NCI-H2081 treated with DMSO at 0.1 percent for 48 hours (cell line): ENCODE measurements at regions not wholly inside any gene's neighbourhood (a gene's known extent, or its start where the extent isn't known, plus 50 kb on each side); places are given as distances from the start of the nearest gene placed in this dataset.
"Not testable (repeated sequence)": the region's sequence is repeated elsewhere in the genome, so short reads cannot be mapped to it uniquely, and the experiment has no call there.

Source experiments
- DNase-seq: peaks from one replicate; lab custom pipeline; 2025; lab: John Stamatoyannopoulos, UW

DNA sequence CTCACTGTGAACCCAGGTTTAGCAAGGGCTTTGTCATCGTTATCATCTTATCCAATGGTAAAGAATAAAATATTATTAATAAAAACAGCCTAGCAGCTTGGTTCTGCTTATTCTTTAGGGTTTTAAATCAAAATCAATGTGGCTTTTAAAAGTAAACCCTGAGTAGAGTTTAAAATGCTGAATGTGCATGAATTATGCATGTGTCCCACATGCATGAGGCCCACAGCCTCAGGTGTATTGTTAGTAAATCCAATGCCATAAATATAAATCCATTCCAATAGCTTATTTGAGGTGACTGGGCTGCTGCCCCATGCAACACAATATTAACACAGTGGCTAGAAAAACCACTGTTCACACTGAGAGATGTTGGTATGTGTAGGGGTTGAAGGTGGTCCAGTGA lies 254.1 kb downstream of the HNMT start:
- no peak for DNase-seq

DNA sequence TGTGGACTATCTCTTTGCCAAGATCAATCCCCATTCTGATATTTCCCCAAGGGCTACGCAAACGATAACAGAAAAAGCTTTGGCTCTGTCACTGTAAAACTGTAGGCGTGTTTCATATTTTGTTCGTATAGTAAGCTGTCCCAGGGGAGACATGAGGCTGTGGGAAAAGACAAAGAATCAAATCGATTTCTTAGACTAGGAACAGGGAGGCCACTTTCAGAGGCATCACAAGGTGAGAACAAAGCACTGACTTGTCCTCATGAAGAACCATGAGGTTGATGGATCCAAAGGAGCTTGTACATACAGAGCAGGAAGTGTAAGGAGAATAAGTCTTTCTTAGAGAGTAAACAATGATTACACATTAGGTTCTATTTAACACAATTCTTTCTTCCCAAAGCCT lies 255.7 kb downstream of the HNMT start:
- no peak for DNase-seq

DNA sequence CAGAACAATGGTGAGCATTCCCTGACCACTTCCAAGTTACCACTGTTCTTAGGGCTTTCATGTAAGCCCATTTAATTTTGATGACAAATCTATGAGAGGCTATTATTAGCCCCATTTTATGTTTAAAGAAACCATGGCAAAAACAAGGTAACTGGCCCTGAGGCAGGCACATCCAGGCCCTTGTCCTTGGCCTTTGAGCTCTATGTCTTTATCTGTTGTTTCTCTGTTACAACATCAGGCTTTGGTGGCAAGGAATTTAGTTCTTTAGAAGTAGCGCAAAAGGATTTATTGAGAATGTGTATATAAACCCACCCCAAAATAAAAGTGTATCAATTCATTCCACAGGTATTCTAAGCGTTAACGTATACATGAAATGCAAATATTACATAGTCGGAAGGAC lies 257.1 kb downstream of the HNMT start:
- DNase-seq = no peak

DNA sequence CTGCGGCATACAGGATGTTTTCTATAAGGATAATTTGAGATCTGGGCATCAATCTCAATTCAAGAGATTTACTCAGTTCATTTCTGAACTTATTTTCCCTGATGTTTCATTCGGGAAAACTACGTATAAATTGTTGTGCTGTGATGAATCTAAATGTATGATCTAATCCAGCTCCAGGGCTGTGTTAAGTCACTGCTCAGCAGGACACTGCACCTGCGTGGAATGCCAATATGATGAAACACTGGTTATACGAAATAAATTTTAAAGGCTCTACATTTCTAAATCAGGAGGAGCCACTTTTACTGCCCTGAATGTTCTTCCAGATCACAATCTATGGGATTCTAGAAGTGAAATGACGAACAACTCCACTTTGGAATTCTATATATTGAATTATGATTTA lies 259.0 kb downstream of the HNMT start:
- DNase-seq = no peak

DNA sequence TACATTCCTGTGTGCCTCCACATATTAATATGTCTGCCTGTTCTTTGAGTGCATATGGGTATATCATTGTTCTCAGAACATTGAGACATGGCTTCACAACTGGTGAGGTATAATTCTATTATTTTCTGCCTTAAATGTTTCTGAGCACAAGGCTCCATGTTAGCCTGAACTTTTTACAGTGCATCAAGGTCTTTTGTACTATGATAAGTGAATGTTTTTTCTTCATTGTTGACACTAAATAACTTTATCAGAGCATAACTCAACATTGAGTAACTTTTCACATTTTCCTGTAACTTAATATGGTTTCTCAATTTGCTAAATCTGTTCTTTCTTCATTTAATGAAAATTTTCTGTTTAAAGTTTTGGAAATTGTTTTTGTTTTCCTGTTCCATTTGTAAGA lies 262.9 kb downstream of the HNMT start:
- DNase-seq = no peak

DNA sequence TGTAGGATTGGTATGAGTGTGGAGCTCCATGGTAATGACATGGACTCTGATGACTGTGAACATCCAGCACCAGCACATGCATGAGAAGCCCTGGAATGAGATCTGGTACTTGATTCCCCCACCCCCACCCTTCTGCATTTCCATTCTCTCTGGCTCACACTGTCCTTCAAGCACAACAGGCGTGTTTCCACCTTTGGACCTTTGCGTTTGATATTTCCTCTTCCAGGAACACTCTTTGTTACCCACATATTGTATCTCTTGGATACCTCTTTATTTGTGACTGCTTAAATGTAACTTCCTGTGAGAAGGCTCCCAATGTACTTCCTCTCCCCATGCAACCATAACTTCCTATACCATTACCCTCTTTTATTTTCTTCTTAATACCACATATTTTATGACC lies 263.8 kb downstream of the HNMT start:
- no peak for DNase-seq

DNA sequence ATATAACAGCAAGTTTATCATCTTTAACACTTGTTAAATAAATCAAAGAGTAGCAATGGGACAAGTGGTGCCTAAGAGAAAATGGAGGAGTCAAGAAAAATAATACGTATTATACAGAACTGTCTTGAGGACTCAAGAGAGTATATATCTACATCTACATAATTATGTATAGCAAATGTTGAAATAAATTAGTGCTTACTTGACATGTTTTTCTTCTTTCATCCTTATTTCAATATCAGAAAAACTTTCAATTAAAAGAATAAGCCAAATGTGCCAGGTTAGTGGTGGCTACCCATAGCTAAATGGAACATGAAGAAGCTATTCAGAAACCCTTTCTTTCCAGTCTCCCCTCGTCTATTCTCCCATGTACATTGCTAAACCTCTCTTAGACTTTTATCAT lies 267.3 kb upstream of the SPOPL start:
- no peak for DNase-seq

DNA sequence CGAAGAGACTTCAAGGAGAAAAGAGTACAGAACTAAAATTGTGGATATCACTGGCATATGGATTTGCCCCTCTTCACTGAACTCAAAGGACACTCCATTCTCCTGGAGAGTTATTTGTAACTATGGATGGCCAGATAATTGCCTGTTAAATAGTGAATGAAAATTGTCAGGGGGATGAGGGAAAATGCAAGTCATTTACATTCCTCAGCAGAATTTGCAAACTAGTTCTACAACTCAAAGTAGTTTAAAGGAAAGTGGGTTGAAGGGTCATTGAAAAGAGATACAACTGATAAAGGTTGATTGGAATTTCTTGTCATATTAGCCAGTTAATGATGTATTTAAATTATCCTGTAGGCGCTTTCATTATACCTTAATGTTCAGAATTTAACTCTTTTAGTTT lies 266.5 kb upstream of the SPOPL start:
- DNase-seq = no peak

DNA sequence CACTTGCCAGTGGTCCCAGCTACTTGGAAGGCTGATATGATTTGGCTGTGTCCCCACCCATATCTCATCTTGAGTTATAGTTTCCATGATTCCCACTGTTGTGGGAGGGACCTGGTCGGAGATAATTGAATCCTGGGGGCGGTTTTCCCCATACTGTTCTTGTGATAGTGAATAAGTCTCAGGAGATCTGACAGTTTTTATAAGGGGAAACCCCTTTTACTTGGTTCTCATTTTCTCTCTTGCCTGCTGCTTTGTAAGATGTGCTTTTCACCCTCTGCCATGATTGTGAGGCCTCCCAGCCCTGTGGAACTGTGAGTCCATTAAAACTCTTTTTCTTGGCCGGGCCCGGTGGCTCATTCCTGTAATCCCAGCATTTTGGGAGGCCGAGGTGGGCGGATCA lies 265.4 kb upstream of the SPOPL start:
- no peak for DNase-seq

DNA sequence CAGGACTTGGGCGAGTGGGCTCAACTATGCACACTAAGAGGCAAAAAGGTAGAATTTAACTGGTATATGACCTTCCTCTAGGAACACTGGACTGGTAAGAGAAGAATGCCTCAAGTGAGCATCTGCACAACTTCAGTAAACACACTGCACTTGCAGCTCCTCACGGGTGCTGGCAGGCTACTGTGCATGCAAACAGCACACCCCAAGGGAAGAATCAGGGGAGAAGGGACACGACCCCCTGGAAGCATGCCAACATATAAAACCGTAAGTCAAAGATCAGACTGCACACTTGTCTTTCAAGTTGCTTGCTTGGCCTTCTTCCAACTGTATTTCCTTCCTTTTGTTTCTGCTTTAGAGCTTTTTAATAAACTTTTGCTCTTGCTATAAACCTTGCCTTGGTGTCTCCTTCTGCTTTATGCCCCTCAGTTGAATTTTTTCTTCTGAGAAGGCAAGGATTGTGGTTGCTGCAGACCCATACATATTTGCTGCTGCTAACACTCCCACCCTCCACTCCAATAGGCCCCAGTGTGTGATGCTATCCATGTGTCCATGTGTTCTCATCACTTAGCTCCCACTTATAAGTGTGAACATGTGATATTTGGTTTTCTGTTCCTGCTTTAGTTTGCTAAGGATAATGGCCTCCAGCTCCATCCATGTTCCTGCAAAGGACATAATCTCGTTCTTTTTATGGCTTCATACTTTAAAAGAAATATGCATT lies 263.7 kb upstream of the SPOPL start:
- no peak for DNase-seq

DNA sequence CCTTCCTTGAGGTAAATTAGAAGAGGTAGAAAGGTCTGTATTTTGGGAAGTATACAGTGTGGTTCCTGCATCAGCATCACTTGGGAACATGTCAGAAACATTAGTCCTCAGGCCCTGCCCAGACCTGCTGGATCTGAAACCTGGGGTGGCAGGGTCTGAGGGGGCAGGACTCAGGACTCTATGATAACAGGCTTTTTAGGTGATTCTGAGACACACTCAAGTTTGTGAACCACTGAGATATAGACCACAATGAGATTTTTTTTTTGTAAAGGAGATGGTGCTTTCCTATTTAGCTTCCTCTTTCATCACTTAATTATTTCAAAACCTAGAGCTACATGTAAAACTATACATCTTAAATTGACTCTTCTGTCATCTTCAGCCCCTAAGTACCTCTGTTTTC lies 262.7 kb upstream of the SPOPL start:
- no peak for DNase-seq

DNA sequence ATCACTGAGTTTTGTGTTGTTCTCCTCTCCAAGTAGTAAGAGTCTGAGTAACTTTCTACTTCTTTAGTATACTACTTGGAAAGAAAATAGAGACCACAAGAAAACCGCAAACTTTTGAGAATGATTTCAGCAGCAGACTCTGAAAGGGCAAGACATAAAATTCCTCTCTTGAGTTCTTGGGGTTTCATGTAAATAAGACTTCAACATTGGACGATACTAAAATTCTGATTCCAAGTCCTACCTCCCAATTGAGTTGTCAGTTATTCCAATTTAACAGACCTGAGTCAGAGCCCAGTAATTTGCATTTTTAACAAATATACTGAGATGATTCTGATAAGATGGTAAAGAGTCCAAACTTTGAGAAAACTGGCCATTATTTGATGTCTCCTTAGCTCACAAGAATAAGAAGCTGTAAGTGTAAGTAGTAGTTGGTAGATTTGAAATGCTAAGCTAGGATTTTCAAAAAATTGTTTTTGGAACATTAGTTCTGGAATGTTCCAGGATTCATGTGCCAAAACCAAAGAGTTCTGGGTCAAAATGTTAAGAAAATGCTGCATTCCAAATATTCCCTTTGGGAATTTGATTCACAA lies 261.6 kb upstream of the SPOPL start:
- no peak for DNase-seq

DNA sequence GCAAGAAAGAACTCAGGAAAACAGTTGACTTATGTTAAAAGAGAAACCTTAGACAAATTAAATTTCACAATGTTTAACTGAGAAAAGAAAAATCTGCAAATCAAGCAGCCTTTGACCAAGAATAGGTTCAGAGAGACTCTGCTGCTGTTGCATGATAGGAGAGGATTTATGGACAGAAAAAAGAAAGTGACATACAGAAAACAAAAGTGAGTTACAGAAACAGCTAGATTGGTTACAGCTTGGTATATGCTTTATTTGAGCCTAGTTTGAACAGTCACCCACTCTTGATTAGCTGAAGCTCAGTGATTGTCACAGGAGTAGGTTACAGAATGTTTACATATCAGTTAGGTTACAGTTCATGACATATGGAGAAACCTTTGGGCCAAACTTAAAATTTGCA lies 258.2 kb upstream of the SPOPL start:
- no peak for DNase-seq

DNA sequence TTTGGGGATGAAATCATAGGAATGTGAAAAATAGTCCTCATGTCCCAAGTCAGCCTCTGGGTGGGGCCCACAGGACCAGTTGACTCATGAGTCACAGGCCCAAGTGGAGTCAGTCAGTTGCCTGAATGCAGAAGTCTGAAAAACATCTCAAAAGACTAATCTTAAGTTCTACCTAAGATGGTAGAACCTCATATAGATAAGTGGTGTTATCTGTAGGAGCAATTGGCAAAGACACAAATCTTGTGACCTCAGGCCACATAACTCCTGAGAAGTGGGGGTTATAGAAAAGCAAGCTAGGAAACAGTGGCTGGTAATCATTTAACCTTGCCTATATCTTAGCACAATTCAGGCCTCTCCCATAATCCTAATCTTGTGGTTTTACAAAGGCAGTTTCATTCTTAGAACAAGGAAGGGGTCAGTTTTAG lies 257.1 kb upstream of the SPOPL start:
- DNase-seq = no peak

DNA sequence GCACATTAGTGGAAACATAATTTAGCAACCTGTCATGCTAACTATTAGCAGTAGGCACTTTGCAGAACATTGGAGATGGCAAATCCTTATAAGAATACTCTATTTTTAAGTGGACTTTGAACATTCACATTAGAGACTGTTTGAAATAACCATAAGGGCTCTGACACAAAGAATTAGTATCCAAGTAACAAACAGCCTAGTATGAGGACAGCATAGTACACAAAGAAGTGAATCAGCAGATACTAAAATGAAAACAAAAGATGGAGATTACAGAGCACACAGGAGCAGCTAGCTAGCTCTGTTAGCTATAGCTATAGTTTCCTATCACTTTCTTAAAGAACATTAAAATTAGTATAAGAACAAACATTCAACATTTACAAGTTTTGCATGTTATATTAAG lies 256.3 kb upstream of the SPOPL start:
- no peak for DNase-seq

DNA sequence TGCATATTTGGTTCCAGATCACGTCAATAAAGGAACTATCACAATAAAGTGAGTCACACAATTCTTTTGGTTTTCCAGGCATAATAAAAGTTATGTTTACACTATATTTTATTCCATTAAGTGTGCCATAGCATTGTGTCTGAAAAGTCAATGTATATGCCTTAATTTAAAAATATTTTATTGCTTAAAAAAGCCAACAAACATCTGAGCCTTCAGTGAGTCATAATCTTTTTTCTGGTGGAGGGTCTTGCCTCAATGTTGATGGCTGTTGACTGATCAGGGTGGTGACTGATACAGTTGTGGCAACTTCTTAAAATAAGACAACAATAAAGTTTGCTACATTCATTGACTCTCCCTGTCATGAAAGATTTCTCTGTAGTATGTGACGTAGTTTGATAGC lies 254.3 kb upstream of the SPOPL start:
- DNase-seq = no peak

DNA sequence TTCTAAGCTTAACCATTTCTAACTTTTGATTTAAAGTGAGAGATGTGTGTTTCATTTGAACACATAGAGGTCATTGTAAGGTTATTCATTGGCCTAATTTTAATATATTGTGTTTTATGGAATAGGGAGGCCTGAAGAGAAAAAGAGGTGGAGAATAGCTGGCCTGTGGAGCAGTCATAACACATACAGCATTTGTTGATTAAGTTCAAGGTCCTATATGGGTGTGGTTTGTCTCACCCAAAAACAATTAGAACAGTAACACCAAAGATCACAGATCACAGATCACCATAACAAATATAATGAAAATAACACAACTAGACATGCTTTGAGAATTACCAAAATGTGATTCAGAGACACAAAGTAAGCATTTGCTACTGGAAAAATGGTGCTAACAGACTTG lies 252.4 kb upstream of the SPOPL start:
- no peak for DNase-seq

DNA sequence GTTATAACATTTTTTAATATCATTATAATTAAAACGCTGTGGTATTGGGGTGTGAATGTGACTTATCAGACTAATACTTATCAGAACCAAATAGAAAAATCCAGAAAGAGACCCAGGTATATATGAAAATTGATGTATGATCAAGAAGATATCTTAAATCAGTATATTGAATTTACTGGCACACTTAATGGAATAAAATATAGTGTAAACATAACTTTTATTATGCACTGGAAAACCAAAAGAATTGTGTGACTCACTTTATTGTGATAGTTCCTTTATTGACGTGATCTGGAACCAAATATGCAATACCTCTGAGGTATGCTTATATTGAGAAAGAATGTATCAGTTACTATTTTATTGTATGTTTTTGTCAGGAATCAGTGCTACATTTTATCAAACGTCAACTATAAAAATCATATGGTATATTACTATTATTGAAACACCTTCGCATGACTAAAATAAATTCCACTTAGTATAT lies 250.7 kb upstream of the SPOPL start:
- DNase-seq = not testable (repeated sequence)

DNA sequence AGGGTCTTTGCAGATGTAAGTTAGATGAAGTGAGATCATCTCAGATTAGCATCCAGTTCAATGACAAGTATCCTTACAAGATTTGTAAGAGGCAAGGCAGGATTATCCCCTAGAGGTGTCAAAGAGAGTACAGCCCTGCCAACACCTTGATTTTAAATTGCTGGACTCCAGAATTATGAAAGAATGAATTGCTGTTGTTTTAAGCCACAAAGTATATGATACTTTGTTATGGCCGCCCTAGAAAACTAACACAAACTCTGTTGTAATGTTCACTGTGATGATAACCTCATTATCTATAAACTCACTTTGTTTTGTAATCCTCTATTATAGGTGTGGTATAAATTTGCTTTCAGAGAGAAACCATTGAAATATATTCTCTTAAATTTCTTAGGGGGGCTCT lies 249.0 kb upstream of the SPOPL start:
- DNase-seq = no peak

DNA sequence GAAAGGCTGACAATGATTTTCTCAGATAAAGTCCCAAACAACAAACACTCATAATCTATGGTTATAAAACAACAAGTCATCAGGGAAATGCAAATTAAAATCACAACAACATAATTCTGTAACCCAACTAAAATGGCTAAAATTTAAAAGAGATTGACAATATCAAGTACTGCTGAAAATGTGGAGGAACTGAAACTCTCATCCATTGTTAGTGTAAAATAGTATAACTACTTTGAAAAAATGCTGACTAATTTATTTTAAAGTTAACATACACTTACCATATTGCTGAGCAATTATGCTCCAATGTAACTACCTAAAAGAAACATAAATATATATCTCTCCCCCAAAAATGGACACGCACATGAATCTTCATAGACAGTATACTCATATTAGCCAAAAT lies 245.9 kb upstream of the SPOPL start:
- DNase-seq = no peak

DNA sequence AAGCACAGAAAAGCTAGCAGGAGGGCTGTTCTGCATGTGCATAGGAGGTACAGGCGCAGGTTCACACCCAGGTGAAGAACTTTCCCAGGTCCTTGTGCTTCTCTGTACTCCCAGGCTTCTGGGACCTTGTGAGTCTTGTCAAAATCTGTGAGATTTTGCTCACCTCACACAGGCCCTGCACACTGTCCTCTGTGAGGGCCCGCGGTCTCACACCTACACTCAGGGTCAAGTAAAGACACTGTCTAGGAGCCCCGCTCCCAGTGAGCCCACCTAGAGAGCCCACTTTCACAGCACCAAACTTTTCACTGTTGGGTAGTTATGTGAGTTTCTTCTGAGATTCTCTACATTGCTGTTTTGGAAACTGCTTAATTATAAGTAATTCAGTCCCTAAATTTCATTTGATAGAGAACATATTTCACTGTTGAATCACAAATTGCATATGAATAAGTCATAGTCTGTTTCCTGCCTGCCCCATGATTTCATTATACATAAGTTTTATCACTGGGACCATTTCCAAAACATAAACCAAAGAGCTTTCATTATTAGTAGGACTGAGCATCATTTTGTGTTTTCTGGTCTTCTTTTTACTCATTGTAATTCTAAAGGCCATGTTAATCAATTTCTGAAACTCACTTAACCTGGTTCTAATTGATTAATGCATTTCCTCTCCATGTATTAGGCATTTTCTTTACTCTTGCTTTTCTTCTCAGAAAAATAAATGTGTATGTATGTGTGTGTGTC lies 234.2 kb upstream of the SPOPL start:
- no peak for DNase-seq

DNA sequence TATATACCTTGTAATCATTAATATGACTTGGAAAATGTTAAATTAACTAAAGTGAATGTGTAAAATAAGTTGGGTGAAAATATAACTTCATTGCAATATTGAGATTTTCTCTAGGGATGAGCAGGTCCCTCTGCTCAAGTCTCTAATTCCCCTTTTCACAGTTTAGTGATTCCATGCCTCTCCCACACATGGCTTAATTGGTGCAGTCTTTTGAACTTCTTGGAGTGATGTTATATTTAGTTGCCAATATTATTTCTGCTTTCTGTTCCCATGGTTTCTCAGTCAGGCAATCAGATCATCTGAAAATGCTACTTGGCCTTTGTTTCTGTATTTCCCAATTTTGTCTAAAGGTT lies 233.7 kb upstream of the SPOPL start:
- DNase-seq = no peak

DNA sequence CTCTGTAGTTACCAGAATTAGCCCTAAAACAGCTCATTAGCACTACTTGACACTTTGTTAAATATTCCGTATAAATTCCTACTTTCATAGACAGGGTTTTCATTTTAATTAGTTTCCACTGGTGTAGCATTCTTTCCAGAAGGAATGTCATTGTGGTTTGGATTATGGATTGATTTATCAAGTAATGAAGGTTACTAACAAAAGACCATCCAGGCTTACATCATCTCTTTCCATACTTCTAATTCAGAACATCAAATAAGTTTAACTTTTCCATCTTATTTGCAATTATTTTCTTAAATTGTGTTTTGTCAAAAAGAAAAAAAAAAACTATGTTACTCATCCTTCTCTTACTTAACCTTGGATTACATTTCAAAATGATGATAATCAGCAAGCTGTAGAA lies 231.8 kb upstream of the SPOPL start:
- DNase-seq = no peak

DNA sequence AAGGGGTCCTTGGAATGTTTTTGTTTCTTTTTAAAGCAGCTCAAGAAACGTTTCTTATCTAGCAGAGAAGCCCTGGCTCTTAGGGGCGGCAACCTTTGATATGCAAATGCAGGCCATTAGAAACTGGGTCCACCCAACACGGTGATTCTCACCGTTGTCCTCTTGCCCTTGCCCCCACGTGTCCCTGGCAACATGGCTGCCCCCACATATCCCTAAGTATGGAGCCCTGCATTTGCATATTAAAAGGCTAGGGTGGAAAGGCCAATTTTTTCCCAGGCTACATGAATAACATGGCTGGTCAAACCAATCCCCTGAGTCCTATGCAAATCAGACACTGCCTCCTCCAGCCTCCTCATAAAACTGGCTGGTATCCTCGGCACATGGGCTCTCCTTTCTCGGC lies 230.1 kb upstream of the SPOPL start:
- DNase-seq = no peak
